GM23338 (cell line): ENCODE measurements at regions not wholly inside any gene's neighbourhood (a gene's known extent, or its start where the extent isn't known, plus 50 kb on each side); places are given as distances from the start of the nearest gene placed in this dataset.

Source experiments
- ATAC-seq: fragments of 200-7000 bp; cut with Tn5 transposase; 3 replicates; pipeline ENCODE4 v1.9.1; 2020
- DNase-seq: peaks from one replicate; pipeline ENCODE4 v3.0.0-alpha.2; 2015; ENCODE audit warnings: low spot score
- H2AFZ ChIP-seq: fragments of 200-600 bp; sonication (generic); 2 replicates; pipeline ENCODE4 v1.8.0; 2016; ENCODE audit warnings: antibody characterized with exemption, mild to moderate bottlenecking, moderate library complexity
- H3F3A ChIP-seq: fragments of 200-600 bp; sonication (generic); replicated peaks from 2 replicates; pipeline ENCODE4 v1.8.0; 2017; ENCODE audit warnings: antibody characterized with exemption, mixed run types, low read depth
- H3K27ac ChIP-seq: fragments of 200-600 bp; sonication (generic); 2 replicates; pipeline ENCODE4 v1.6.1; 2016; ENCODE audit warnings: low read depth
- H3K27me3 ChIP-seq: fragments of 200-600 bp; sonication (generic); 2 replicates; pipeline ENCODE4 v1.8.0; 2016; ENCODE audit warnings: mild to moderate bottlenecking, mixed run types, moderate library complexity; ENCODE audit not compliant: insufficient read depth
- H3K36me3 ChIP-seq: fragments of 200-600 bp; sonication (generic); 2 replicates; pipeline ENCODE4 v1.8.0; 2016; ENCODE audit warnings: mild to moderate bottlenecking; ENCODE audit not compliant: insufficient read depth
- H3K4me1 ChIP-seq: fragments of 200-600 bp; sonication (generic); 2 replicates; pipeline ENCODE4 v1.8.0; 2016; ENCODE audit warnings: mild to moderate bottlenecking, moderate library complexity; ENCODE audit not compliant: insufficient read depth
- H3K4me2 ChIP-seq: fragments of 200-600 bp; sonication (generic); 2 replicates; pipeline ENCODE4 v1.7.1; 2017; ENCODE audit warnings: mixed run types
- H3K4me3 ChIP-seq: fragments of 200-600 bp; sonication (generic); 2 replicates; pipeline ENCODE4 v1.6.1; 2016; ENCODE audit warnings: mixed run types
- H3K79me2 ChIP-seq: fragments of 200-600 bp; sonication (generic); replicated peaks from 2 replicates; pipeline ENCODE4 v1.8.0; 2017; ENCODE audit warnings: mild to moderate bottlenecking; ENCODE audit not compliant: insufficient read depth
- H3K9me2 ChIP-seq: fragments of 200-600 bp; sonication (generic); 2 replicates; pipeline ENCODE4 v1.8.0; 2017; ENCODE audit not compliant: insufficient read depth
- H4K20me1 ChIP-seq: fragments of 200-600 bp; sonication (generic); replicated peaks from 2 replicates; pipeline ENCODE4 v1.8.0; 2017; ENCODE audit warnings: mild to moderate bottlenecking; ENCODE audit not compliant: insufficient read depth
- H3K27ac Mint-ChIP-seq: 2 replicates; pipeline ENCODE4 v1.8.0; 2020; ENCODE audit warnings: inconsistent platforms, mild to moderate bottlenecking, moderate library complexity, mixed read lengths
- H3K27me3 Mint-ChIP-seq: 3 replicates; pipeline ENCODE4 v1.8.0; 2022; ENCODE audit warnings: low read depth, mild to moderate bottlenecking, moderate library complexity, mixed read lengths, inconsistent platforms; ENCODE audit not compliant: insufficient read depth, poor library complexity
- H3K36me3 Mint-ChIP-seq: 3 replicates; pipeline ENCODE4 v1.8.0; 2021; ENCODE audit warnings: low read depth, mild to moderate bottlenecking, inconsistent platforms, moderate library complexity, mixed read lengths
- H3K4me1 Mint-ChIP-seq: 3 replicates; pipeline ENCODE4 v1.8.0; 2020; ENCODE audit warnings: mild to moderate bottlenecking, inconsistent platforms, mixed read lengths
- H3K4me3 Mint-ChIP-seq: 3 replicates; pipeline ENCODE4 v1.8.0; 2021; ENCODE audit warnings: moderate library complexity, mild to moderate bottlenecking, inconsistent platforms, mixed read lengths
- H3K9me3 Mint-ChIP-seq: 3 replicates; pipeline ENCODE4 v1.8.0; 2020; ENCODE audit warnings: moderate library complexity, mild to moderate bottlenecking, inconsistent platforms, mixed read lengths
- CREB1 ChIP-seq: fragments of 250-450 bp; sonication (Bioruptor Pico); IDR thresholded peaks from 2 replicates; pipeline ENCODE4 v1.5.0; 2020; ENCODE audit warnings: low read depth, mild to moderate bottlenecking, moderate library complexity
- EZH2 ChIP-seq: fragments of 200-600 bp; sonication (generic); IDR thresholded peaks from one replicate; pipeline ENCODE4 v1.8.0; 2017; ENCODE audit warnings: antibody characterized with exemption, mild to moderate bottlenecking, low read depth; ENCODE audit not compliant: unreplicated experiment
- EZH2phosphoT487 ChIP-seq: fragments of 200-600 bp; sonication (generic); IDR thresholded peaks from one replicate; pipeline ENCODE4 v1.8.1; 2018; ENCODE audit warnings: antibody characterized with exemption; ENCODE audit not compliant: unreplicated experiment
- JUNB ChIP-seq: IDR thresholded peaks from one replicate; pipeline ENCODE4 v1.6.1; 2016; ENCODE audit warnings: antibody characterized with exemption; ENCODE audit not compliant: unreplicated experiment
- NANOG ChIP-seq: IDR thresholded peaks from 2 replicates; pipeline ENCODE4 v1.6.1; 2016; ENCODE audit warnings: antibody characterized with exemption, borderline replicate concordance
- POLR2AphosphoS5 ChIP-seq: IDR thresholded peaks from 2 replicates; pipeline ENCODE4 v1.6.1; 2016; ENCODE audit warnings: antibody characterized with exemption, low read depth
- STAT1 ChIP-seq: IDR thresholded peaks from one replicate; pipeline ENCODE4 v1.6.1; 2016; ENCODE audit warnings: antibody characterized with exemption; ENCODE audit not compliant: unreplicated experiment
- TF ChIP-seq, protein P1 (sequence below): fragments of 250-450 bp; sonication (Bioruptor Pico); IDR thresholded peaks from 2 replicates; pipeline ENCODE4 v1.5.0; 2020; ENCODE audit warnings: mild to moderate bottlenecking, moderate library complexity
- TF ChIP-seq, protein P2 (sequence below): IDR thresholded peaks from one replicate; pipeline ENCODE4 v1.6.1; 2018; ENCODE audit warnings: antibody characterized with exemption; ENCODE audit not compliant: unreplicated experiment
- TF ChIP-seq, protein P3 (sequence below), 2 experiments: fragments of 200-600 bp in 1 of 2; sonication (generic) in 1 of 2; conservative IDR thresholded peaks; 2 replicates each; pipeline versions ENCODE4 v1.5.1 to v1.6.1; 2016 to 2017; ENCODE audit warnings: antibody characterized with exemption in 2 of 2, low read depth in 2 of 2, mild to moderate bottlenecking in 2 of 2, moderate library complexity in 1 of 2

DNA sequence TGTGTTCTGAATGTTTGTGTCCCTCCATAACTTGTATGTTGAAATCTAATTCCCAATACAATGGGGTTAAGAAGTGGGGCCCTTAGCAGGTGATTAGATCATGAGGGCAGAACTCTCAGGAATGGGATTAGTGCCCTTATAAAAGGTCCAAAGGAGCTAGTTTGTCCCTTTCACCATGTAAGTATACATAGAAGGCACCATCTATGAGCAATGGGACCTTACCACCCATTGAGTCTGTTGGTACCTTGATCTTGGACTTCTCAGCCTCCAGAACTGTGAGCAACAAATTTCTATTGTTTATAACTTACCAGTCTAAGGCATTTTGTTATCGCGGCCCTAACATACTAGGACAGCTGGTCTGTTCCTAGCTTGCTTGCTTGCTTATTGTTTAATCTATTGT, 106.3 kb downstream of the MYCN start (continued):
- TF ChIP-seq, protein P1, sequence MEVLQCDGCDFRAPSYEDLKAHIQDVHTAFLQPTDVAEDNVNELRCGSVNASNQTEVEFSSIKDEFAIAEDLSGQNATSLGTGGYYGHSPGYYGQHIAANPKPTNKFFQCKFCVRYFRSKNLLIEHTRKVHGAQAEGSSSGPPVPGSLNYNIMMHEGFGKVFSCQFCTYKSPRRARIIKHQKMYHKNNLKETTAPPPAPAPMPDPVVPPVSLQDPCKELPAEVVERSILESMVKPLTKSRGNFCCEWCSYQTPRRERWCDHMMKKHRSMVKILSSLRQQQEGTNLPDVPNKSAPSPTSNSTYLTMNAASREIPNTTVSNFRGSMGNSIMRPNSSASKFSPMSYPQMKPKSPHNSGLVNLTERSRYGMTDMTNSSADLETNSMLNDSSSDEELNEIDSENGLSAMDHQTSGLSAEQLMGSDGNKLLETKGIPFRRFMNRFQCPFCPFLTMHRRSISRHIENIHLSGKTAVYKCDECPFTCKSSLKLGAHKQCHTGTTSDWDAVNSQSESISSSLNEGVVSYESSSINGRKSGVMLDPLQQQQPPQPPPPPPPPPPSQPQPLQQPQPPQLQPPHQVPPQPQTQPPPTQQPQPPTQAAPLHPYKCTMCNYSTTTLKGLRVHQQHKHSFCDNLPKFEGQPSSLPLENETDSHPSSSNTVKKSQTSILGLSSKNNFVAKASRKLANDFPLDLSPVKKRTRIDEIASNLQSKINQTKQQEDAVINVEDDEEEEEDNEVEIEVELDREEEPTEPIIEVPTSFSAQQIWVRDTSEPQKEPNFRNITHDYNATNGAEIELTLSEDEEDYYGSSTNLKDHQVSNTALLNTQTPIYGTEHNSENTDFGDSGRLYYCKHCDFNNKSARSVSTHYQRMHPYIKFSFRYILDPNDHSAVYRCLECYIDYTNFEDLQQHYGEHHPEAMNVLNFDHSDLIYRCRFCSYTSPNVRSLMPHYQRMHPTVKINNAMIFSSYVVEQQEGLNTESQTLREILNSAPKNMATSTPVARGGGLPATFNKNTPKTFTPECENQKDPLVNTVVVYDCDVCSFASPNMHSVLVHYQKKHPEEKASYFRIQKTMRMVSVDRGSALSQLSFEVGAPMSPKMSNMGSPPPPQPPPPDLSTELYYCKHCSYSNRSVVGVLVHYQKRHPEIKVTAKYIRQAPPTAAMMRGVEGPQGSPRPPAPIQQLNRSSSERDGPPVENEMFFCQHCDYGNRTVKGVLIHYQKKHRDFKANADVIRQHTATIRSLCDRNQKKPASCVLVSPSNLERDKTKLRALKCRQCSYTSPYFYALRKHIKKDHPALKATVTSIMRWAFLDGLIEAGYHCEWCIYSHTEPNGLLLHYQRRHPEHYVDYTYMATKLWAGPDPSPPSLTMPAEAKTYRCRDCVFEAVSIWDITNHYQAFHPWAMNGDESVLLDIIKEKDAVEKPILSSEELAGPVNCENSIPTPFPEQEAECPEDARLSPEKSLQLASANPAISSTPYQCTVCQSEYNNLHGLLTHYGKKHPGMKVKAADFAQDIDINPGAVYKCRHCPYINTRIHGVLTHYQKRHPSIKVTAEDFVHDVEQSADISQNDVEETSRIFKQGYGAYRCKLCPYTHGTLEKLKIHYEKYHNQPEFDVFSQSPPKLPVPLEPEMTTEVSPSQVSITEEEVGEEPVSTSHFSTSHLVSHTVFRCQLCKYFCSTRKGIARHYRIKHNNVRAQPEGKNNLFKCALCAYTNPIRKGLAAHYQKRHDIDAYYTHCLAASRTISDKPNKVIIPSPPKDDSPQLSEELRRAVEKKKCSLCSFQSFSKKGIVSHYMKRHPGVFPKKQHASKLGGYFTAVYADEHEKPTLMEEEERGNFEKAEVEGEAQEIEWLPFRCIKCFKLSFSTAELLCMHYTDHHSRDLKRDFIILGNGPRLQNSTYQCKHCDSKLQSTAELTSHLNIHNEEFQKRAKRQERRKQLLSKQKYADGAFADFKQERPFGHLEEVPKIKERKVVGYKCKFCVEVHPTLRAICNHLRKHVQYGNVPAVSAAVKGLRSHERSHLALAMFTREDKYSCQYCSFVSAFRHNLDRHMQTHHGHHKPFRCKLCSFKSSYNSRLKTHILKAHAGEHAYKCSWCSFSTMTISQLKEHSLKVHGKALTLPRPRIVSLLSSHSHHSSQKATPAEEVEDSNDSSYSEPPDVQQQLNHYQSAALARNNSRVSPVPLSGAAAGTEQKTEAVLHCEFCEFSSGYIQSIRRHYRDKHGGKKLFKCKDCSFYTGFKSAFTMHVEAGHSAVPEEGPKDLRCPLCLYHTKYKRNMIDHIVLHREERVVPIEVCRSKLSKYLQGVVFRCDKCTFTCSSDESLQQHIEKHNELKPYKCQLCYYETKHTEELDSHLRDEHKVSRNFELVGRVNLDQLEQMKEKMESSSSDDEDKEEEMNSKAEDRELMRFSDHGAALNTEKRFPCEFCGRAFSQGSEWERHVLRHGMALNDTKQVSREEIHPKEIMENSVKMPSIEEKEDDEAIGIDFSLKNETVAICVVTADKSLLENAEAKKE (CRISPR knock-in tag) = no peak
- TF ChIP-seq EZH2 = no peak

DNA sequence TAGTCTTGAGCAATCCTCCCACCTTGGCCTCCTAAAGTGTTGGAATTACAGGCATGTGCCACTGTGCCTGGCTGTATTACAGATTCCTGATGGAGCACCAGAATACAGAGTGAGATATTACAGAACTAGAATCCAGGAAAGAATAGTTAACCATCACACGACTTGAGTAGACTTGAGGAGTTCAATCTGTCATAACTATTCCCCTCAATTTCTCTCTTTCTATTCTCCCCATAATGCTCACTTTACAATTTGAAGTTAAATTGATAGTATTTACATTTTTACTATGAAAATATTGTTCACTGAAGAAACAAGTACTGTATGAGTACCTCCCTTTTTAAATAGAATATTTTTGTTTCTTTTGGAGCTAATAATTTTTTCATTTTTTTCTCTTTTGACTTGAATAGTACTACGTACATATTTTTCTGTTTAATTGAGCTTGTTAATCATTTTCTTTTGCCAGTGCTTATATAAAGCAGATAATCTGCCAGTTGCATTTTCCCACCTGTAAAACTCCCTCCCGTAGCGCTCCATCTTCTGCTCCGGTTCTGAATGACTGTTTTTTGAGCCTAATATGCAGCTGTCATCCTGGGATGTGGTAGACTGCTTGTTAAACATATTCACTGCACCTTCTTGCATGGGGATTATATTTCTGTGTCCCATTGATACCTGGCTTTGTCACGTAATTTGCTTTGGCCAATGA, 105.5 kb downstream of the MYCN start:
- Histone ChIP-seq H3K36me3 (no peaks in the 10 kb centered on the region), H3K27ac (no peak overlapping the region), H2AFZ (no peak overlapping the region), H3K27me3 (no peaks in the 10 kb centered on the region), H3K4me2 (no peak overlapping the region), H4K20me1 (no peaks in the 10 kb centered on the region), H3K79me2 (no peaks in the 10 kb centered on the region), H3K4me3 (no peak overlapping the region), H3K4me1 (peaks cover 15% of the 10 kb centered on the region), H3F3A (no peaks in the 10 kb centered on the region), H3K9me2 (no peaks in the 10 kb centered on the region)
- Mint-ChIP-seq H3K27me3 (peaks cover 4% of the 10 kb centered on the region), H3K9me3 (no peaks in the 10 kb centered on the region; the same call in 2 of the 3 replicates), H3K27ac (no peak overlapping the region), H3K4me3 (no peak overlapping the region), H3K4me1 (peaks cover 16% of the 10 kb centered on the region), H3K36me3 (no peaks in the 10 kb centered on the region)
- ATAC-seq (no peak), DNase-seq (no peak)
- TF ChIP-seq, protein P2, sequence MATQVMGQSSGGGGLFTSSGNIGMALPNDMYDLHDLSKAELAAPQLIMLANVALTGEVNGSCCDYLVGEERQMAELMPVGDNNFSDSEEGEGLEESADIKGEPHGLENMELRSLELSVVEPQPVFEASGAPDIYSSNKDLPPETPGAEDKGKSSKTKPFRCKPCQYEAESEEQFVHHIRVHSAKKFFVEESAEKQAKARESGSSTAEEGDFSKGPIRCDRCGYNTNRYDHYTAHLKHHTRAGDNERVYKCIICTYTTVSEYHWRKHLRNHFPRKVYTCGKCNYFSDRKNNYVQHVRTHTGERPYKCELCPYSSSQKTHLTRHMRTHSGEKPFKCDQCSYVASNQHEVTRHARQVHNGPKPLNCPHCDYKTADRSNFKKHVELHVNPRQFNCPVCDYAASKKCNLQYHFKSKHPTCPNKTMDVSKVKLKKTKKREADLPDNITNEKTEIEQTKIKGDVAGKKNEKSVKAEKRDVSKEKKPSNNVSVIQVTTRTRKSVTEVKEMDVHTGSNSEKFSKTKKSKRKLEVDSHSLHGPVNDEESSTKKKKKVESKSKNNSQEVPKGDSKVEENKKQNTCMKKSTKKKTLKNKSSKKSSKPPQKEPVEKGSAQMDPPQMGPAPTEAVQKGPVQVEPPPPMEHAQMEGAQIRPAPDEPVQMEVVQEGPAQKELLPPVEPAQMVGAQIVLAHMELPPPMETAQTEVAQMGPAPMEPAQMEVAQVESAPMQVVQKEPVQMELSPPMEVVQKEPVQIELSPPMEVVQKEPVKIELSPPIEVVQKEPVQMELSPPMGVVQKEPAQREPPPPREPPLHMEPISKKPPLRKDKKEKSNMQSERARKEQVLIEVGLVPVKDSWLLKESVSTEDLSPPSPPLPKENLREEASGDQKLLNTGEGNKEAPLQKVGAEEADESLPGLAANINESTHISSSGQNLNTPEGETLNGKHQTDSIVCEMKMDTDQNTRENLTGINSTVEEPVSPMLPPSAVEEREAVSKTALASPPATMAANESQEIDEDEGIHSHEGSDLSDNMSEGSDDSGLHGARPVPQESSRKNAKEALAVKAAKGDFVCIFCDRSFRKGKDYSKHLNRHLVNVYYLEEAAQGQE = no peak
- no peak for TF ChIP-seq CREB1 (CRISPR knock-in tag)
- TF ChIP-seq, protein P3, sequence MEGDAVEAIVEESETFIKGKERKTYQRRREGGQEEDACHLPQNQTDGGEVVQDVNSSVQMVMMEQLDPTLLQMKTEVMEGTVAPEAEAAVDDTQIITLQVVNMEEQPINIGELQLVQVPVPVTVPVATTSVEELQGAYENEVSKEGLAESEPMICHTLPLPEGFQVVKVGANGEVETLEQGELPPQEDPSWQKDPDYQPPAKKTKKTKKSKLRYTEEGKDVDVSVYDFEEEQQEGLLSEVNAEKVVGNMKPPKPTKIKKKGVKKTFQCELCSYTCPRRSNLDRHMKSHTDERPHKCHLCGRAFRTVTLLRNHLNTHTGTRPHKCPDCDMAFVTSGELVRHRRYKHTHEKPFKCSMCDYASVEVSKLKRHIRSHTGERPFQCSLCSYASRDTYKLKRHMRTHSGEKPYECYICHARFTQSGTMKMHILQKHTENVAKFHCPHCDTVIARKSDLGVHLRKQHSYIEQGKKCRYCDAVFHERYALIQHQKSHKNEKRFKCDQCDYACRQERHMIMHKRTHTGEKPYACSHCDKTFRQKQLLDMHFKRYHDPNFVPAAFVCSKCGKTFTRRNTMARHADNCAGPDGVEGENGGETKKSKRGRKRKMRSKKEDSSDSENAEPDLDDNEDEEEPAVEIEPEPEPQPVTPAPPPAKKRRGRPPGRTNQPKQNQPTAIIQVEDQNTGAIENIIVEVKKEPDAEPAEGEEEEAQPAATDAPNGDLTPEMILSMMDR (conservative IDR thresholded peaks at IDR 0.05; ENCODE audit: low read depth in 2 of 2) = no peak
- no peak for TF ChIP-seq POLR2AphosphoS5
- TF ChIP-seq EZH2phosphoT487 = no peak
- TF ChIP-seq JUNB = no peak
- no peak for TF ChIP-seq NANOG
- no peak for TF ChIP-seq STAT1
